Midbrain (tissue), 1 donor: ENCODE measurements at regions not wholly inside any gene's neighbourhood (a gene's known extent, or its start where the extent isn't known, plus 50 kb on each side); places are given as distances from the start of the nearest gene placed in this dataset.

Experiments used
- DNase-seq: peaks from one replicate; lab custom pipeline; 2025; lab: John Stamatoyannopoulos, UW

GRCh38 chr11:115767883-115768282 is 263.7 kb upstream of the CADM1 start:
- no peak for DNase-seq

- DNase-seq = no peak
These were observed 263.0 kb upstream of the CADM1 start for GRCh38 chr11:115767047-115767802.

GRCh38 chr11:115766561-115766960 is 262.3 kb upstream of the CADM1 start:
- DNase-seq = no peak

GRCh38 chr11:115765803-115766239 is 261.6 kb upstream of the CADM1 start:
- no peak for DNase-seq

- DNase-seq = no peak
These were observed 260.0 kb upstream of the CADM1 start for GRCh38 chr11:115764176-115764575.

- no peak for DNase-seq
These were observed 257.6 kb upstream of the CADM1 start for GRCh38 chr11:115761817-115762216.

- no peak for DNase-seq
These were observed 257.1 kb upstream of the CADM1 start for GRCh38 chr11:115761348-115761747.

GRCh38 chr11:115760461-115761320 is 256.5 kb upstream of the CADM1 start:
- no peak for DNase-seq

- no peak for DNase-seq
These were observed 255.6 kb upstream of the CADM1 start for GRCh38 chr11:115759622-115760460.

GRCh38 chr11:115758011-115758410 is 253.8 kb upstream of the CADM1 start:
- DNase-seq = no peak

- DNase-seq = no peak
These were observed 247.2 kb upstream of the CADM1 start for GRCh38 chr11:115751243-115752015.

- no peak for DNase-seq
These were observed 241.6 kb upstream of the CADM1 start for GRCh38 chr11:115745610-115746512.

- no peak for DNase-seq
These were observed 240.9 kb upstream of the CADM1 start for GRCh38 chr11:115745066-115745465.

GRCh38 chr11:115743719-115744118 is 239.5 kb upstream of the CADM1 start:
- DNase-seq = no peak

- no peak for DNase-seq
These were observed 237.3 kb upstream of the CADM1 start for GRCh38 chr11:115741376-115742107.

- DNase-seq = no peak
These were observed 236.1 kb upstream of the CADM1 start for GRCh38 chr11:115740324-115740723.

GRCh38 chr11:115739878-115740277 is 235.7 kb upstream of the CADM1 start:
- DNase-seq = no peak

- DNase-seq = no peak
These were observed 234.9 kb upstream of the CADM1 start for GRCh38 chr11:115739146-115739545.

- no peak for DNase-seq
These were observed 233.7 kb upstream of the CADM1 start for GRCh38 chr11:115737875-115738274.

GRCh38 chr11:115736146-115736545 is 231.9 kb upstream of the CADM1 start:
- DNase-seq = no peak
